IMR-90 (cell line): ENCODE measurements at regions not wholly inside any gene's neighbourhood (a gene's known extent, or its start where the extent isn't known, plus 50 kb on each side); places are given as distances from the start of the nearest gene placed in this dataset.

Source experiments
- ATAC-seq: fragments of 200-7000 bp; cut with Tn5 transposase; 2 replicates; pipeline ENCODE4 v1.9.1; 2020; ENCODE audit warnings: low read depth, mild to moderate bottlenecking, moderate library complexity
- BruUV-seq: library from RNA; stranded (reverse); fragments of 400-500 nt; replicated peaks from 2 replicates; lab custom pipeline; 2021; lab: Mats Ljungman, UMichigan
- CTCF ChIA-PET: fragments of 300-600 bp; formaldehyde crosslinking; extraction: SDS; loops from one replicate; lab custom pipeline; 2021; ENCODE audit warnings: antibody characterized with exemption; lab: Yijun Ruan, JAX
- POLR2A ChIA-PET: fragments of 300-600 bp; sonication (Branson Sonifier 250); formaldehyde crosslinking; loops from one replicate; lab custom pipeline; 2022; ENCODE audit warnings: antibody characterized with exemption; ENCODE audit not compliant: unreplicated experiment; lab: Charles Lee
- DNase-seq: peaks from one replicate; pipeline ENCODE4 v3.0.0; 2013
- H2AFZ ChIP-seq: replicated peaks from 2 replicates; pipeline ENCODE3; 2013; ENCODE audit warnings: low read length, mild to moderate bottlenecking; ENCODE audit not compliant: poor library complexity
- H2AK5ac ChIP-seq: 2 replicates; pipeline ENCODE4 v1.6.1; 2013; ENCODE audit warnings: low read depth, low read length, inconsistent platforms
- H2AK9ac ChIP-seq: replicated peaks from 2 replicates; pipeline ENCODE3; 2013; ENCODE audit warnings: mild to moderate bottlenecking, low read depth, low read length, moderate library complexity; ENCODE audit not compliant: poor library complexity
- H2BK120ac ChIP-seq: 2 replicates; pipeline ENCODE4 v1.6.1; 2013; ENCODE audit warnings: low read depth, low read length, inconsistent platforms
- H2BK15ac ChIP-seq: 3 replicates; pipeline ENCODE4 v1.6.1; 2013; ENCODE audit warnings: low read depth, low read length, inconsistent platforms
- H2BK20ac ChIP-seq: 2 replicates; pipeline ENCODE4 v1.6.1; 2013; ENCODE audit warnings: low read depth, mild to moderate bottlenecking, inconsistent platforms, low read length, moderate library complexity
- H2BK5ac ChIP-seq: 2 replicates; pipeline ENCODE4 v1.6.1; 2013; ENCODE audit warnings: mild to moderate bottlenecking, low read depth, low read length, inconsistent platforms; ENCODE audit not compliant: poor library complexity, severe bottlenecking
- H3K14ac ChIP-seq: replicated peaks from 2 replicates; pipeline ENCODE4 v1.6.1; 2013; ENCODE audit warnings: low read depth, low read length, inconsistent platforms
- H3K18ac ChIP-seq: 2 replicates; pipeline ENCODE4 v1.6.1; 2013; ENCODE audit warnings: low read depth, low read length, control low read depth
- H3K23ac ChIP-seq: 2 replicates; pipeline ENCODE4 v1.6.1; 2013; ENCODE audit warnings: low read depth, low read length, inconsistent platforms
- H3K27ac ChIP-seq: 2 replicates; pipeline ENCODE4 v1.5.1; 2013; ENCODE audit warnings: mild to moderate bottlenecking, control low read depth, low read length; ENCODE audit not compliant: insufficient read depth
- H3K27me3 ChIP-seq: 2 replicates; pipeline ENCODE4 v1.6.1; 2013; ENCODE audit warnings: low read length; ENCODE audit not compliant: control insufficient read depth, insufficient read depth
- H3K36me3 ChIP-seq: 2 replicates; pipeline ENCODE4 v1.6.1; 2013; ENCODE audit warnings: low read length, mixed read lengths; ENCODE audit not compliant: control insufficient read depth, insufficient read depth
- H3K4ac ChIP-seq: 2 replicates; pipeline ENCODE4 v1.6.1; 2013; ENCODE audit warnings: low read depth, low read length, inconsistent platforms
- H3K4me1 ChIP-seq: 2 replicates; pipeline ENCODE4 v1.6.1; 2013; ENCODE audit warnings: low read length, mixed read lengths; ENCODE audit not compliant: control insufficient read depth, insufficient read depth
- H3K4me2 ChIP-seq: 2 replicates; pipeline ENCODE4 v1.6.1; 2013; ENCODE audit warnings: low read depth, mild to moderate bottlenecking, control low read depth, low read length, moderate library complexity
- H3K4me3 ChIP-seq: 2 replicates; pipeline ENCODE4 v1.5.1; 2013; ENCODE audit warnings: low read depth, mild to moderate bottlenecking, control low read depth, low read length, moderate library complexity; ENCODE audit not compliant: insufficient read depth
- H3K56ac ChIP-seq: 2 replicates; pipeline ENCODE4 v1.6.1; 2013; ENCODE audit warnings: low read length, inconsistent platforms; ENCODE audit not compliant: insufficient read depth; ENCODE audit errors: extremely low read depth
- H3K79me1 ChIP-seq, 2 experiments: 2 replicates each; pipeline ENCODE4 v1.6.1; 2013; ENCODE audit warnings: low read length in 2 of 2, inconsistent platforms in 1 of 2, low read depth in 1 of 2
- H3K9ac ChIP-seq: 2 replicates; pipeline ENCODE4 v1.6.1; 2013; ENCODE audit warnings: low read depth, low read length, control low read depth
- H3K9me1 ChIP-seq: 2 replicates; pipeline ENCODE4 v1.6.1; 2013; ENCODE audit warnings: low read length, inconsistent platforms; ENCODE audit not compliant: insufficient read depth
- H3K9me3 ChIP-seq: 2 replicates; pipeline ENCODE4 v1.6.1; 2013; ENCODE audit warnings: low read length; ENCODE audit not compliant: control insufficient read depth, insufficient read depth
- H4K20me1 ChIP-seq: 2 replicates; pipeline ENCODE4 v1.6.1; 2013; ENCODE audit warnings: low read length, inconsistent platforms; ENCODE audit not compliant: insufficient read depth
- H4K5ac ChIP-seq: 2 replicates; pipeline ENCODE4 v1.6.1; 2013; ENCODE audit warnings: mild to moderate bottlenecking, low read depth, low read length, control low read depth
- H4K8ac ChIP-seq, 2 experiments: 2 replicates each; pipeline ENCODE4 v1.6.1; 2013; ENCODE audit warnings: low read depth in 2 of 2, low read length in 2 of 2, control low read depth in 1 of 2, inconsistent platforms in 1 of 2
- H4K91ac ChIP-seq: 2 replicates; pipeline ENCODE4 v1.6.1; 2013; ENCODE audit warnings: low read depth, low read length, inconsistent platforms; ENCODE audit not compliant: insufficient read depth
- BHLHE40 ChIP-seq: fragments of 150-350 bp; IDR thresholded peaks from 2 replicates; pipeline ENCODE4 v1.6.1; 2016; ENCODE audit warnings: mild to moderate bottlenecking, low read depth, low read length
- CHD1 ChIP-seq: IDR thresholded peaks from 2 replicates; pipeline ENCODE4 v1.6.1; 2012; ENCODE audit warnings: low read depth, low read length, improper control_type of control experiment
- FOS ChIP-seq: fragments of 150-350 bp; IDR thresholded peaks from 2 replicates; pipeline ENCODE4 v1.6.1; 2016; ENCODE audit warnings: low read depth, low read length
- MAFK ChIP-seq: IDR thresholded peaks from 2 replicates; pipeline ENCODE4 v1.6.1; 2012; ENCODE audit warnings: low read depth, low read length, improper control_type of control experiment
- MAZ ChIP-seq: IDR thresholded peaks from 2 replicates; pipeline ENCODE4 v1.6.1; 2012; ENCODE audit warnings: low read depth, mild to moderate bottlenecking, low read length, improper control_type of control experiment, moderate library complexity, borderline replicate concordance
- MXI1 ChIP-seq: IDR thresholded peaks from 2 replicates; pipeline ENCODE4 v1.6.1; 2012; ENCODE audit warnings: low read depth, mild to moderate bottlenecking, low read length, moderate library complexity, borderline replicate concordance
- NFE2L2 ChIP-seq: fragments of 150-350 bp; IDR thresholded peaks from 2 replicates; pipeline ENCODE4 v1.6.1; 2016; ENCODE audit warnings: low read depth, mild to moderate bottlenecking, low read length
- POLR2A ChIP-seq: IDR thresholded peaks from 2 replicates; pipeline ENCODE4 v1.6.1; 2012; ENCODE audit warnings: mild to moderate bottlenecking, low read depth, low read length
- RAD21 ChIP-seq: IDR thresholded peaks from 2 replicates; pipeline ENCODE4 v1.6.1; 2012; ENCODE audit warnings: low read length, improper control_type of control experiment
- RCOR1 ChIP-seq: IDR thresholded peaks from 2 replicates; pipeline ENCODE4 v1.6.1; 2012; ENCODE audit warnings: mild to moderate bottlenecking, low read length, improper control_type of control experiment; ENCODE audit not compliant: insufficient replicate concordance
- RFX5 ChIP-seq: IDR thresholded peaks from 2 replicates; pipeline ENCODE4 v1.8.0; 2012; ENCODE audit warnings: low read depth, mild to moderate bottlenecking, low read length, moderate library complexity
- SMC3 ChIP-seq: fragments of 150-350 bp; IDR thresholded peaks from 2 replicates; pipeline ENCODE4 v1.6.1; 2016; ENCODE audit warnings: low read depth, mild to moderate bottlenecking, antibody characterized with exemption, low read length, moderate library complexity
- WGBS, 2 experiments: methylation state at CpG; one replicate each; pipeline versions ENCODE4 v1.1.5 to v1.1.7; 2013; ENCODE audit warnings: missing lambda C conversion rate in 2 of 2; ENCODE audit not compliant: insufficient read length in 1 of 2; ENCODE audit errors: extremely low coverage in 2 of 2; 5-methylcytosine and 5-hydroxymethylcytosine counted together
- dilution Hi-C: fragments of 300-500 bp; cut with HindIII; formaldehyde crosslinking; loops from one replicate; pipeline ENCODE4 v1.14.3; 2018; ENCODE audit warnings: low sequenced_read_pairs; ENCODE audit not compliant: unreplicated experiment
- in situ Hi-C: fragments of 300-500 bp; cut with MboI; formaldehyde crosslinking; loops from 3 replicates; pipeline ENCODE4 v1.14.3; 2019; ENCODE audit warnings: low sequenced_read_pairs, inconsistent platforms, mixed read lengths
- intact Hi-C: fragments of 100-400 bp; cut with micrococcal nuclease; formaldehyde crosslinking; loops from 2 replicates; pipeline ENCODE4 v1.10.0; 2022
- TF ChIP-seq, protein P1 (sequence below): conservative IDR thresholded peaks from 2 replicates; pipeline ENCODE4 v1.5.1; 2012; ENCODE audit warnings: mild to moderate bottlenecking, low read depth, low read length, improper control_type of control experiment
- TF ChIP-seq, protein P2 (sequence below): fragments of 150-350 bp; IDR thresholded peaks from 2 replicates; pipeline ENCODE4 v1.6.1; 2016; ENCODE audit warnings: low read depth, mild to moderate bottlenecking, low read length, moderate library complexity, borderline replicate concordance
- TF ChIP-seq, protein P3 (sequence below): fragments of 150-350 bp; IDR thresholded peaks from 2 replicates; pipeline ENCODE4 v1.6.1; 2017; ENCODE audit warnings: mild to moderate bottlenecking, antibody characterized with exemption, low read length, low read depth

DNA sequence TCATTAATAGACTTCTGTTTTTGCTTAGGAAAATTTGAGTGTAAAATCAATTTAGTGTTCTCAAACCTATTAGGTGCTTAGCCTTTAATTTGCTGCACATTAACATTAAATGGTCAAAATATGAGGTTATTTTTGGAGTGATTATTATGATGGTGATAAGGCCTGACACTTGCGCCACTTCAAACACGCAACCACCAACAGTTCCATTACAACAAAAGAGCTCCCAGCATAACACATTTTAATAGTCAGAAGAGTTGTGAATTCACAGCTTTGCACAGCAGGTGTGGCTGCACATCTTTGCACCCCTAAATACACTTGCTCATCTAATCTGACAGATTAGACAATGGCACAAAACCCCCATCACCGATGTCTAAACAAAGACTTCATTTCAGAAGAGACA lies 940.7 kb downstream of the NR2F1-AS1 start:
- BruUV-seq, result no TSS peak

More for the DNA sequence above, 940.7 kb downstream of the NR2F1-AS1 start:
- Histone ChIP-seq H2BK15ac (no peak overlapping the region), H4K20me1 (no peaks in the 10 kb centered on the region), H3K56ac (no peak overlapping the region), H3K14ac (no peak overlapping the region), H2AK5ac (no peak overlapping the region), H3K4me2 (no peak overlapping the region), H3K9ac (no peak overlapping the region), H2BK5ac (no peak overlapping the region), H3K23ac (no peak overlapping the region), H4K91ac (no peak overlapping the region), H3K36me3 (no peaks in the 10 kb centered on the region), H3K27me3 (no peaks in the 10 kb centered on the region), H3K4me3 (no peak overlapping the region), H4K8ac (no peak overlapping the region), H4K5ac (no peak overlapping the region), H3K27ac (no peak overlapping the region), H3K4ac (no peak overlapping the region), H2BK120ac (no peak overlapping the region), H3K18ac (no peak overlapping the region), H3K9me1 (no peaks in the 10 kb centered on the region), H3K79me1 (no peaks in the 10 kb centered on the region), H2AFZ (no peak overlapping the region), H2AK9ac (no peak overlapping the region), H2BK20ac (0 out of 2 replicates have a peak overlapping the region, but pooled peaks have one; percentile 43), H3K4me1 (peaks cover 2% of the 10 kb centered on the region; the same call in 1 of the 2 replicates), H3K9me3 (no peaks in the 10 kb centered on the region)
- DNase-seq (no peak), ATAC-seq (no peak)
- CTCF ChIA-PET, result no interaction called here
- TF ChIP-seq RCOR1 (no peak), SMC3 (no peak), CHD1 (no peak), POLR2A (no peak), FOS (no peak), RFX5 (no peak), MXI1 (no peak), MAFK (no peak), BHLHE40 (no peak), RAD21 (no peak), MAZ (no peak), NFE2L2 (no peak)
- TF ChIP-seq, protein P1, sequence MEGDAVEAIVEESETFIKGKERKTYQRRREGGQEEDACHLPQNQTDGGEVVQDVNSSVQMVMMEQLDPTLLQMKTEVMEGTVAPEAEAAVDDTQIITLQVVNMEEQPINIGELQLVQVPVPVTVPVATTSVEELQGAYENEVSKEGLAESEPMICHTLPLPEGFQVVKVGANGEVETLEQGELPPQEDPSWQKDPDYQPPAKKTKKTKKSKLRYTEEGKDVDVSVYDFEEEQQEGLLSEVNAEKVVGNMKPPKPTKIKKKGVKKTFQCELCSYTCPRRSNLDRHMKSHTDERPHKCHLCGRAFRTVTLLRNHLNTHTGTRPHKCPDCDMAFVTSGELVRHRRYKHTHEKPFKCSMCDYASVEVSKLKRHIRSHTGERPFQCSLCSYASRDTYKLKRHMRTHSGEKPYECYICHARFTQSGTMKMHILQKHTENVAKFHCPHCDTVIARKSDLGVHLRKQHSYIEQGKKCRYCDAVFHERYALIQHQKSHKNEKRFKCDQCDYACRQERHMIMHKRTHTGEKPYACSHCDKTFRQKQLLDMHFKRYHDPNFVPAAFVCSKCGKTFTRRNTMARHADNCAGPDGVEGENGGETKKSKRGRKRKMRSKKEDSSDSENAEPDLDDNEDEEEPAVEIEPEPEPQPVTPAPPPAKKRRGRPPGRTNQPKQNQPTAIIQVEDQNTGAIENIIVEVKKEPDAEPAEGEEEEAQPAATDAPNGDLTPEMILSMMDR, result no peak
- TF ChIP-seq, protein P2, sequence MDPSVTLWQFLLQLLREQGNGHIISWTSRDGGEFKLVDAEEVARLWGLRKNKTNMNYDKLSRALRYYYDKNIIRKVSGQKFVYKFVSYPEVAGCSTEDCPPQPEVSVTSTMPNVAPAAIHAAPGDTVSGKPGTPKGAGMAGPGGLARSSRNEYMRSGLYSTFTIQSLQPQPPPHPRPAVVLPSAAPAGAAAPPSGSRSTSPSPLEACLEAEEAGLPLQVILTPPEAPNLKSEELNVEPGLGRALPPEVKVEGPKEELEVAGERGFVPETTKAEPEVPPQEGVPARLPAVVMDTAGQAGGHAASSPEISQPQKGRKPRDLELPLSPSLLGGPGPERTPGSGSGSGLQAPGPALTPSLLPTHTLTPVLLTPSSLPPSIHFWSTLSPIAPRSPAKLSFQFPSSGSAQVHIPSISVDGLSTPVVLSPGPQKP, result no peak
- TF ChIP-seq, protein P3, sequence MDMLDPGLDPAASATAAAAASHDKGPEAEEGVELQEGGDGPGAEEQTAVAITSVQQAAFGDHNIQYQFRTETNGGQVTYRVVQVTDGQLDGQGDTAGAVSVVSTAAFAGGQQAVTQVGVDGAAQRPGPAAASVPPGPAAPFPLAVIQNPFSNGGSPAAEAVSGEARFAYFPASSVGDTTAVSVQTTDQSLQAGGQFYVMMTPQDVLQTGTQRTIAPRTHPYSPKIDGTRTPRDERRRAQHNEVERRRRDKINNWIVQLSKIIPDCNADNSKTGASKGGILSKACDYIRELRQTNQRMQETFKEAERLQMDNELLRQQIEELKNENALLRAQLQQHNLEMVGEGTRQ, result no peak
- in situ Hi-C loops, result no loop called here
- dilution Hi-C loops, result no loop called here
- WGBS, 2 experiments, result no CpG with 5 or more reads among the region's 3 CpGs
- intact Hi-C loops, result no loop called here
- POLR2A ChIA-PET, result no interaction called here
